Esophagus squamous epithelium (tissue), 5 donors: ENCODE measurements at regions not wholly inside any gene's neighbourhood (a gene's known extent, or its start where the extent isn't known, plus 50 kb on each side); places are given as distances from the start of the nearest gene placed in this dataset.
"Not testable (repeated sequence)": the region's sequence is repeated elsewhere in the genome, so short reads cannot be mapped to it uniquely, and the experiment has no call there.

Source experiments
- DNase-seq: peaks from one replicate; lab custom pipeline; 2025; lab: John Stamatoyannopoulos, UW
- H3K27ac ChIP-seq, 4 donors: fragments of 200-600 bp; sonication (generic); one replicate each; pipeline ENCODE4 v1.5.1; 2016 to 2019; ENCODE audit warnings: mild to moderate bottlenecking in 1 of 4
- H3K27me3 ChIP-seq, 4 donors: fragments of 200-600 bp; sonication (generic); 1 replicate in 3 of 4; 2 replicates in 1 of 4; pipeline versions ENCODE4 v1.5.1 to v1.6.0; 2017 to 2021; ENCODE audit warnings: antibody characterized with exemption in 1 of 4
- H3K36me3 ChIP-seq, 3 donors: fragments of 200-600 bp; sonication (generic); one replicate each; pipeline ENCODE4 v1.5.1; 2016 to 2019
- H3K4me1 ChIP-seq, 3 donors: fragments of 200-600 bp; sonication (generic); one replicate each; pipeline ENCODE4 v1.5.1; 2017 to 2019
- H3K4me3 ChIP-seq, 4 donors: fragments of 200-600 bp; sonication (generic); 1 replicate in 3 of 4; 2 replicates in 1 of 4; pipeline ENCODE4 v1.5.1; 2016 to 2019; ENCODE audit warnings: mild to moderate bottlenecking in 2 of 4, moderate library complexity in 1 of 4
- H3K9me3 ChIP-seq, 3 donors: fragments of 200-600 bp; sonication (generic); one replicate each; pipeline ENCODE4 v1.5.1; 2016 to 2019
- CTCF ChIP-seq, 6 experiments: fragments of 450-650 bp in 4 of 6; fragments of 200-600 bp in 2 of 6; sonication (generic) in 2 of 6; IDR thresholded peaks; one replicate each; pipeline ENCODE4 v1.5.1; 2016 to 2019; ENCODE audit warnings: antibody characterized with exemption in 6 of 6, mild to moderate bottlenecking in 4 of 6, moderate library complexity in 4 of 6
- POLR2A ChIP-seq, 4 donors: fragments of 450-650 bp; IDR thresholded peaks; one replicate each; pipeline ENCODE4 v1.6.1; 2017; ENCODE audit warnings: antibody characterized with exemption in 4 of 4, mild to moderate bottlenecking in 4 of 4, moderate library complexity in 3 of 4
- WGBS, 2 donors: methylation state at CpG; one replicate each; pipeline ENCODE4 v1.1.5; 2018; 5-methylcytosine and 5-hydroxymethylcytosine counted together
- intact Hi-C: fragments of 100-400 bp; cut with DNase I; formaldehyde crosslinking; loops from one replicate; pipeline ENCODE4 v1.15.0; 2022
- donor health status: DM: yes; HTN: yes; CAD: no.

- H3K9me3 ChIP-seq: no peaks in the 10 kb centered on the region
- no peaks in the 10 kb centered on the region for H3K4me1 ChIP-seq
- H3K27me3 ChIP-seq: peaks cover 0 to 1% (median 0%) of the 10 kb centered on the region in 4 donors
- TF ChIP-seq CTCF (IDR thresholded peaks at IDR 0.05) (no peak), POLR2A (IDR thresholded peaks at IDR 0.05) (no peak)
- peaks cover 0 to 12% (median 0%) of the 10 kb centered on the region in 3 donors for H3K36me3 ChIP-seq
- DNase-seq: no peak
- intact Hi-C loops: no loop called here
- H3K4me3 ChIP-seq: no peak overlapping the region
- WGBS, 2 donors: 34 to 48% methylated on average over 4 of the region's 4 CpGs
- H3K27ac ChIP-seq: no peak overlapping the region
Measured at GRCh38 chr9:21533597-21533996, 51.5 kb upstream of the IFNE start.

- no peaks in the 10 kb centered on the region for H3K4me1 ChIP-seq
- no peak for DNase-seq
- intact Hi-C loops: no loop called here
- H3K36me3 ChIP-seq: peaks cover 0 to 4% (median 0%) of the 10 kb centered on the region in 3 donors
- TF ChIP-seq CTCF (IDR thresholded peaks at IDR 0.05): no peak
- no peak for TF ChIP-seq POLR2A (IDR thresholded peaks at IDR 0.05)
- H3K27ac ChIP-seq: no peak overlapping the region
- no peak overlapping the region for H3K4me3 ChIP-seq
- no peaks in the 10 kb centered on the region for H3K27me3 ChIP-seq
- no peaks in the 10 kb centered on the region for H3K9me3 ChIP-seq
- 62 to 75% methylated on average over 2 of the region's 2 CpGs for WGBS, 2 donors
Measured at GRCh38 chr9:21535396-21535795, 53.3 kb upstream of the IFNE start.

- DNase-seq: no peak
- intact Hi-C loops: no loop called here
- WGBS, 2 donors: 34 to 57% methylated on average over 2 of the region's 2 CpGs
- Histone ChIP-seq H3K4me1 (peaks cover 0 to 21% (median 0%) of the 10 kb centered on the region in 3 donors), H3K4me3 (no peak overlapping the region), H3K27ac (peak overlapping the region in 1 of 4 donors; percentile 51), H3K36me3 (no peaks in the 10 kb centered on the region), H3K9me3 (no peaks in the 10 kb centered on the region), H3K27me3 (no peaks in the 10 kb centered on the region)
- TF ChIP-seq CTCF (IDR thresholded peaks at IDR 0.05): no peak
- no peak for TF ChIP-seq POLR2A (IDR thresholded peaks at IDR 0.05)
Measured at GRCh38 chr9:21542787-21543186, 60.7 kb upstream of the IFNE start.

GRCh38 chr9:21543187-21543586 lies 61.1 kb upstream of the IFNE start:
- H3K4me1 ChIP-seq: peaks cover 0 to 25% (median 0%) of the 10 kb centered on the region in 3 donors
- no peaks in the 10 kb centered on the region for H3K27me3 ChIP-seq
- no peaks in the 10 kb centered on the region for H3K9me3 ChIP-seq
- intact Hi-C loops: no loop called here
- H3K4me3 ChIP-seq: no peak overlapping the region
- 40 to 58% methylated on average over 4 of the region's 4 CpGs for WGBS, 2 donors
- H3K36me3 ChIP-seq: no peaks in the 10 kb centered on the region
- DNase-seq: no peak
- no peak for TF ChIP-seq POLR2A (IDR thresholded peaks at IDR 0.05)
- peak overlapping the region in 1 of 4 donors; percentile 51 for H3K27ac ChIP-seq

GRCh38 chr9:21543816-21544215 lies 61.7 kb upstream of the IFNE start:
- H3K36me3 ChIP-seq, H3K4me3 ChIP-seq, intact Hi-C loops, H3K27me3 ChIP-seq, H3K27ac ChIP-seq, DNase-seq, H3K9me3 ChIP-seq: not testable (repeated sequence)
- peaks cover 0 to 32% (median 0%) of the 10 kb centered on the region in 3 donors for H3K4me1 ChIP-seq
- 47 to 57% methylated on average over 4 of the region's 4 CpGs for WGBS, 2 donors

- Histone ChIP-seq H3K4me1 (peaks cover 0 to 62% (median 7%) of the 10 kb centered on the region in 3 donors), H3K27me3 (peaks cover 0 to 9% (median 0%) of the 10 kb centered on the region in 4 donors), H3K9me3 (no peaks in the 10 kb centered on the region), H3K36me3 (no peaks in the 10 kb centered on the region), H3K4me3 (no peak overlapping the region), H3K27ac (peak overlapping the region in 1 of 4 donors; percentile 23)
- 43 to 55% methylated on average over 1 of the region's 1 CpG for WGBS, 2 donors
- intact Hi-C loops: no loop called here
- DNase-seq: no peak
- TF ChIP-seq POLR2A (IDR thresholded peaks at IDR 0.05): no peak
- no peak for TF ChIP-seq CTCF (IDR thresholded peaks at IDR 0.05)
Measured at GRCh38 chr9:21546949-21547348, 64.8 kb upstream of the IFNE start.
